ENCODE measurements at regions not wholly inside any gene's neighbourhood (a gene's known extent, or its start where the extent isn't known, plus 50 kb on each side); places are given as distances from the start of the nearest gene placed in this dataset.

DNA sequence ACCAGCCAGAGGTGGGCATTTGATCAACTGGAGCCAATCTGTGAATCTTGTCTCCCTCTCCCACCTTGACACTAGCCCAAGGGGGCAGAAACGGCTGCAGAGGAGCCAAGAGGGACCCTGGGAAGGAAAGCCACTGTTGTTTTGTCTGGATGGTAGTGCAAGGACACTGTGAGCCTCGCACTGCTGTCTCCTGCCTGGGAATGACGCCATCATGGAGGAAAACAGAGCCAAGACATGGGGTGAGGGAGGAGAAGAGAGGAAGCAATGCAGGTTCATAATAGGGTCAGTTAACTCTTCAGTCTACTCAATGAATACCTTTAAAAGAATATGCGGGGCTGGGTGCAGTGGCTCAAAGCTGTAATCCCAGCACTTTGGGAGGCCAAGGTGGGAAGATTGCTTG lies 231.1 kb upstream of the AGAP1 start:
- TF ChIP-seq EP300 (IDR thresholded peaks at IDR 0.05; ENCODE audit: low read depth) (no peak), CTCF (IDR thresholded peaks at IDR 0.05) (no peak), POLR2A (IDR thresholded peaks at IDR 0.05) (no peak), POLR2AphosphoS5 (IDR thresholded peaks at IDR 0.05) (no peak)
